WTC11 (cell line): ENCODE measurements at regions not wholly inside any gene's neighbourhood (a gene's known extent, or its start where the extent isn't known, plus 50 kb on each side); places are given as distances from the start of the nearest gene placed in this dataset.

Experiments used
- ATF1 ChIP-seq: sonication (generic); formaldehyde crosslinking; IDR thresholded peaks from 2 replicates; pipeline ENCODE4 v1.8.1; 2023; ENCODE audit warnings: mild to moderate bottlenecking, moderate library complexity, missing genetic modification reagents
- CBFB ChIP-seq: sonication (generic); formaldehyde crosslinking; IDR thresholded peaks from 2 replicates; pipeline ENCODE4 v1.8.1; 2022; ENCODE audit warnings: mild to moderate bottlenecking, low read depth, missing genetic modification reagents
- FOXJ3 ChIP-seq: sonication (generic); formaldehyde crosslinking; IDR thresholded peaks from 2 replicates; pipeline ENCODE4 v1.9.0; 2021; ENCODE audit warnings: missing genetic modification reagents, mild to moderate bottlenecking, borderline replicate concordance
- NR2C2 ChIP-seq: sonication (generic); formaldehyde crosslinking; IDR thresholded peaks from 2 replicates; pipeline ENCODE4 v1.8.0; 2022; ENCODE audit warnings: mild to moderate bottlenecking, missing genetic modification reagents
- TEAD4 ChIP-seq: sonication (generic); formaldehyde crosslinking; IDR thresholded peaks from 2 replicates; pipeline ENCODE4 v1.8.0; 2022; ENCODE audit warnings: mild to moderate bottlenecking, missing genetic modification reagents
- ZNF396 ChIP-seq: fragments of 250-450 bp; sonication (Bioruptor Pico); IDR thresholded peaks from 2 replicates; pipeline ENCODE4 v1.8.0; 2021; ENCODE audit warnings: mild to moderate bottlenecking, moderate library complexity, borderline replicate concordance
- TF ChIP-seq, protein P1 (sequence below): fragments of 200-600 bp; IDR thresholded peaks from 2 replicates; pipeline ENCODE4 v1.8.0; 2022; ENCODE audit warnings: antibody characterized with exemption
- TF ChIP-seq, protein P2 (sequence below): sonication (generic); formaldehyde crosslinking; IDR thresholded peaks from 2 replicates; pipeline ENCODE4 v1.8.0; 2023; ENCODE audit warnings: missing genetic modification reagents, mild to moderate bottlenecking, borderline replicate concordance

DNA sequence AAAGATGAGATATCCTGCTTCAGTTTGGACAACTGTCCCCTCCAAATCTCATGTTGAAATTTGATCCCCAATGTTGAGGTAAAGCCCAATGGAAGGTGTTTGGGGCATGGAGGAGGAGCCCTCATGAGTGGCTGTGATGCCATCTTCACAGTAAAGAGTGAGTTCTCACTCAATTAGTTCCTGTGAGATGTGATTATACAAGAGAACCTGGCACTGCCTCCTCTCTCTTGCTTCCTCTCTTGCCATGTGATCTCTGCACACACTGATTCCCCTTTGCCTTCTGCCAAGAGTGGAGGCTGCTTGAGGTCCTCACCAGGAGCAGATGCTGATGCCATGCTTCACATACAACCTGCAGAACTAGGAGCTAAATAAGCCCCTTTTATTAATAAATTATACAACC lies 86.9 kb downstream of the HSPH1 start:
- TF ChIP-seq, protein P1, sequence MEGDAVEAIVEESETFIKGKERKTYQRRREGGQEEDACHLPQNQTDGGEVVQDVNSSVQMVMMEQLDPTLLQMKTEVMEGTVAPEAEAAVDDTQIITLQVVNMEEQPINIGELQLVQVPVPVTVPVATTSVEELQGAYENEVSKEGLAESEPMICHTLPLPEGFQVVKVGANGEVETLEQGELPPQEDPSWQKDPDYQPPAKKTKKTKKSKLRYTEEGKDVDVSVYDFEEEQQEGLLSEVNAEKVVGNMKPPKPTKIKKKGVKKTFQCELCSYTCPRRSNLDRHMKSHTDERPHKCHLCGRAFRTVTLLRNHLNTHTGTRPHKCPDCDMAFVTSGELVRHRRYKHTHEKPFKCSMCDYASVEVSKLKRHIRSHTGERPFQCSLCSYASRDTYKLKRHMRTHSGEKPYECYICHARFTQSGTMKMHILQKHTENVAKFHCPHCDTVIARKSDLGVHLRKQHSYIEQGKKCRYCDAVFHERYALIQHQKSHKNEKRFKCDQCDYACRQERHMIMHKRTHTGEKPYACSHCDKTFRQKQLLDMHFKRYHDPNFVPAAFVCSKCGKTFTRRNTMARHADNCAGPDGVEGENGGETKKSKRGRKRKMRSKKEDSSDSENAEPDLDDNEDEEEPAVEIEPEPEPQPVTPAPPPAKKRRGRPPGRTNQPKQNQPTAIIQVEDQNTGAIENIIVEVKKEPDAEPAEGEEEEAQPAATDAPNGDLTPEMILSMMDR = no peak
- TF ChIP-seq TEAD4 (CRISPR knock-in tag) = no peak
- TF ChIP-seq ZNF396 (CRISPR knock-in tag) = no peak
- no peak for TF ChIP-seq FOXJ3 (CRISPR knock-in tag)
- TF ChIP-seq NR2C2 (CRISPR knock-in tag) = no peak
- TF ChIP-seq ATF1 (CRISPR knock-in tag) = no peak
- no peak for TF ChIP-seq CBFB (CRISPR knock-in tag)
- TF ChIP-seq, protein P2, sequence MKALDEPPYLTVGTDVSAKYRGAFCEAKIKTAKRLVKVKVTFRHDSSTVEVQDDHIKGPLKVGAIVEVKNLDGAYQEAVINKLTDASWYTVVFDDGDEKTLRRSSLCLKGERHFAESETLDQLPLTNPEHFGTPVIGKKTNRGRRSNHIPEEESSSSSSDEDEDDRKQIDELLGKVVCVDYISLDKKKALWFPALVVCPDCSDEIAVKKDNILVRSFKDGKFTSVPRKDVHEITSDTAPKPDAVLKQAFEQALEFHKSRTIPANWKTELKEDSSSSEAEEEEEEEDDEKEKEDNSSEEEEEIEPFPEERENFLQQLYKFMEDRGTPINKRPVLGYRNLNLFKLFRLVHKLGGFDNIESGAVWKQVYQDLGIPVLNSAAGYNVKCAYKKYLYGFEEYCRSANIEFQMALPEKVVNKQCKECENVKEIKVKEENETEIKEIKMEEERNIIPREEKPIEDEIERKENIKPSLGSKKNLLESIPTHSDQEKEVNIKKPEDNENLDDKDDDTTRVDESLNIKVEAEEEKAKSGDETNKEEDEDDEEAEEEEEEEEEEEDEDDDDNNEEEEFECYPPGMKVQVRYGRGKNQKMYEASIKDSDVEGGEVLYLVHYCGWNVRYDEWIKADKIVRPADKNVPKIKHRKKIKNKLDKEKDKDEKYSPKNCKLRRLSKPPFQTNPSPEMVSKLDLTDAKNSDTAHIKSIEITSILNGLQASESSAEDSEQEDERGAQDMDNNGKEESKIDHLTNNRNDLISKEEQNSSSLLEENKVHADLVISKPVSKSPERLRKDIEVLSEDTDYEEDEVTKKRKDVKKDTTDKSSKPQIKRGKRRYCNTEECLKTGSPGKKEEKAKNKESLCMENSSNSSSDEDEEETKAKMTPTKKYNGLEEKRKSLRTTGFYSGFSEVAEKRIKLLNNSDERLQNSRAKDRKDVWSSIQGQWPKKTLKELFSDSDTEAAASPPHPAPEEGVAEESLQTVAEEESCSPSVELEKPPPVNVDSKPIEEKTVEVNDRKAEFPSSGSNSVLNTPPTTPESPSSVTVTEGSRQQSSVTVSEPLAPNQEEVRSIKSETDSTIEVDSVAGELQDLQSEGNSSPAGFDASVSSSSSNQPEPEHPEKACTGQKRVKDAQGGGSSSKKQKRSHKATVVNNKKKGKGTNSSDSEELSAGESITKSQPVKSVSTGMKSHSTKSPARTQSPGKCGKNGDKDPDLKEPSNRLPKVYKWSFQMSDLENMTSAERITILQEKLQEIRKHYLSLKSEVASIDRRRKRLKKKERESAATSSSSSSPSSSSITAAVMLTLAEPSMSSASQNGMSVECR (CRISPR knock-in tag) = no peak
